ENCODE measurements at regions not wholly inside any gene's neighbourhood (a gene's known extent, or its start where the extent isn't known, plus 50 kb on each side); places are given as distances from the start of the nearest gene placed in this dataset.

DNA sequence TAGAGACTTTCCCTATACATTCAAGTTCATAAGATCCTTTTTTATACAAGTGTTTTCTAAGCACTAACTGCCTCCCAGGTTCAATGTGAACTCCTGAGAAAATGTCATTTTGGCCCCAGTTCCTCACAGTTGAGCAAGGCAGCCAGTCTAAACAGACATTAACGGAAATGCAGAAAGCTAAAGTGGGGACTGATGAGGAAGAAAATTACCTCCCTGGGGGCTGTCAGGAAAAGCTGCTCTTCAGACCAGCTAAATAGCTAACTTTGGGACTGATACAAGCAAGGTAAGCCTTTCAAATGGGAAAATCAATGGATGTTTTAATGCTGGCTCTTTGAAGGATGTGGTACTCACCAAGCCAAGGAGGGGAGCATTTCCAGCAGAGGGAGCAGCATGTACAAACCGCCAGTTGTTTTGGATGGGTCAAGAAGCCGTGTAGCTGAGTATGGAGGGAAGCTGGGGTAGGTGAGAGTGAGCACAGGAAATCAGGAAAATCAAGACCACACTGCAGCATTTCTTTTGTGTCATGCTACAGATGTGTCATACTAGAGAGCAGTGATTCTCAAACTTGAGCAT lies 180.8 kb upstream of the CHD6 start:
- no TSS peak for BruUV-seq (replicated peaks)
- intact Hi-C loops (cut with micrococcal nuclease): no loop called here
- RAD21 ChIA-PET (ENCODE audit: low non-redundant PET in 1 of 2, low total read pairs in 2 of 2, uncharacterized antibody in 2 of 2, unreplicated experiment in 2 of 2): no interaction called here
- Histone ChIP-seq H3K9ac (ENCODE audit: low read length) (no peak overlapping the region), H3K4me2 (ENCODE audit: low read length) (no peak overlapping the region), H3K79me2 (ENCODE audit: insufficient read depth, low read length) (no peaks in the 10 kb centered on the region), H4K20me1 (ENCODE audit: insufficient read depth) (no peaks in the 10 kb centered on the region), H3K27me3 (ENCODE audit: insufficient read depth, low read length) (peaks cover 6% of the 10 kb centered on the region; the same call in 1 of the 2 replicates), H3K27ac (ENCODE audit: low read depth, low read length) (no peak overlapping the region), H2AFZ (ENCODE audit: low read depth, low read length, poor library complexity, severe bottlenecking) (no peak overlapping the region), H3K4me1 (ENCODE audit: control insufficient read depth in 1 of 2, insufficient read depth in 2 of 2, low read length in 2 of 2) (no peaks in the 10 kb centered on the region), H3K36me3 (ENCODE audit: control insufficient read depth in 1 of 2, insufficient read depth in 2 of 2, low read length in 2 of 2) (no peaks in the 10 kb centered on the region), H3K9me2 (ENCODE audit: insufficient read depth) (no peaks in the 10 kb centered on the region), H3K4me3 (replicated peaks in 1 of 2; ENCODE audit: low read depth in 1 of 2, low read length in 2 of 2) (no peak overlapping the region), H3K9me3 (ENCODE audit: control insufficient read depth in 1 of 2, insufficient read depth in 1 of 2, low read depth in 1 of 2, low read length in 2 of 2) (no peaks in the 10 kb centered on the region)
- POLR2A ChIA-PET: no interaction called here
- CTCF ChIA-PET: no interaction called here
- TF ChIP-seq, protein P1, sequence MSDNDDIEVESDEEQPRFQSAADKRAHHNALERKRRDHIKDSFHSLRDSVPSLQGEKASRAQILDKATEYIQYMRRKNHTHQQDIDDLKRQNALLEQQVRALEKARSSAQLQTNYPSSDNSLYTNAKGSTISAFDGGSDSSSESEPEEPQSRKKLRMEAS (IDR thresholded peaks at IDR 0.05): no peak
- DNase-seq (ENCODE audit: low read depth, low spot score) (no peak), ATAC-seq (no peak)

DNA sequence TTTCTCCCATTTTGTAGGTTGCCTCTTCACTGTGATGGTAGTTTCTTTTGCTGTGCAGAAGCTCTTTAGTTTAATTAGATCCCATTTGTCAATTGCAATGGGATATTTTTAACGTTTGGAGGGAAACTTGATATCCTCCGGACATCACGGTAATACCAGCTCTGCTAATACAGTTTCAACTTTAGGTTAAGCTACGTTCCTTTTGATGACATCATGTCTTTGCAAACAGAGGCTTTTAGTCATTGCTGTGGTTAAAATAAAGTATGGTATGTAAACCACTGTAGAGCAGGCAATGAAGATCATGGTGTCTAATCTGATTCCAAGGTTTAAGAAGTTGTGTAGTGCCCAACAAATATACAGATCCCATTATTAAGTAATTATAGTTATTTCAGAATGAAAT lies 168.0 kb upstream of the CHD6 start:
- DNase-seq (ENCODE audit: low read depth, low spot score): no peak
- ChIA-PET POLR2A (no interaction called here), CTCF (no interaction called here), RAD21 (ENCODE audit: low non-redundant PET in 1 of 2, low total read pairs in 2 of 2, uncharacterized antibody in 2 of 2, unreplicated experiment in 2 of 2) (no interaction called here)
- Histone ChIP-seq H3K9me2 (ENCODE audit: insufficient read depth) (no peaks in the 10 kb centered on the region), H3K27me3 (ENCODE audit: insufficient read depth, low read length) (peaks cover 5% of the 10 kb centered on the region; the same call in 1 of the 2 replicates), H3K79me2 (ENCODE audit: insufficient read depth, low read length) (no peaks in the 10 kb centered on the region), H2AFZ (ENCODE audit: low read depth, low read length, poor library complexity, severe bottlenecking) (no peak overlapping the region), H3K36me3 (ENCODE audit: control insufficient read depth in 1 of 2, insufficient read depth in 2 of 2, low read length in 2 of 2) (no peaks in the 10 kb centered on the region), H3K9me3 (ENCODE audit: control insufficient read depth in 1 of 2, insufficient read depth in 1 of 2, low read depth in 1 of 2, low read length in 2 of 2) (no peaks in the 10 kb centered on the region), H3K4me1 (ENCODE audit: control insufficient read depth in 1 of 2, insufficient read depth in 2 of 2, low read length in 2 of 2) (no peaks in the 10 kb centered on the region), H4K20me1 (ENCODE audit: insufficient read depth) (no peaks in the 10 kb centered on the region), H3K9ac (ENCODE audit: low read length) (no peak overlapping the region), H3K4me2 (ENCODE audit: low read length) (no peak overlapping the region), H3K4me3 (replicated peaks in 1 of 2; ENCODE audit: low read depth in 1 of 2, low read length in 2 of 2) (no peak overlapping the region), H3K27ac (ENCODE audit: low read depth, low read length) (no peak overlapping the region)
- no peak for TF ChIP-seq ELF1 (IDR thresholded peaks at IDR 0.05; ENCODE audit: borderline replicate concordance, low read depth)
- TF ChIP-seq YY1 (IDR thresholded peaks at IDR 0.05; ENCODE audit: extremely low read depth, insufficient replicate concordance, low read depth, low read length): no peak
- no peak for TF ChIP-seq POLR2A (IDR thresholded peaks at IDR 0.05; ENCODE audit: borderline replicate concordance, extremely low read depth, insufficient read depth, insufficient read length)
- no peak for TF ChIP-seq SIN3A (IDR thresholded peaks at IDR 0.05; ENCODE audit: low read depth)
- no peak for TF ChIP-seq ZFX (IDR thresholded peaks at IDR 0.05)
- TF ChIP-seq ZNF274 (IDR thresholded peaks at IDR 0.05; ENCODE audit: low read depth, low read length): no peak
- ATAC-seq: no peak
- intact Hi-C loops (cut with micrococcal nuclease): no loop called here
- BruUV-seq (replicated peaks): no TSS peak
